Hepatic stellate cell (primary cell): ENCODE measurements at regions not wholly inside any gene's neighbourhood (a gene's known extent, or its start where the extent isn't known, plus 50 kb on each side); places are given as distances from the start of the nearest gene placed in this dataset.
"Not testable (repeated sequence)": the region's sequence is repeated elsewhere in the genome, so short reads cannot be mapped to it uniquely, and the experiment has no call there.

Source experiments
- DNase-seq: peaks from one replicate; pipeline ENCODE4 v3.0.0; 2011; ENCODE audit warnings: low spot score

- DNase-seq: no peak
These were observed 450.2 kb downstream of the CCER1 start for GRCh38 chr12:90504806-90505205.

GRCh38 chr12:90502070-90502469 lies 452.9 kb downstream of the CCER1 start:
- DNase-seq: no peak

GRCh38 chr12:90501412-90501811 lies 453.6 kb downstream of the CCER1 start:
- DNase-seq: no peak

- DNase-seq: no peak
These were observed 455.2 kb downstream of the CCER1 start for GRCh38 chr12:90499795-90500194.

- no peak for DNase-seq
These were observed 456.9 kb downstream of the CCER1 start for GRCh38 chr12:90497923-90498545.

GRCh38 chr12:90490355-90490754 lies 464.6 kb downstream of the CCER1 start:
- no peak for DNase-seq

GRCh38 chr12:90489141-90489540 lies 465.8 kb downstream of the CCER1 start:
- no peak for DNase-seq

- DNase-seq: no peak
These were observed 469.4 kb downstream of the CCER1 start for GRCh38 chr12:90485560-90485959.

- DNase-seq: no peak
These were observed 470.9 kb downstream of the CCER1 start for GRCh38 chr12:90484094-90484493.

- DNase-seq: no peak
These were observed 473.2 kb downstream of the CCER1 start for GRCh38 chr12:90481748-90482147.

GRCh38 chr12:90479237-90479636 lies 475.7 kb downstream of the CCER1 start:
- DNase-seq: no peak

- DNase-seq: no peak
These were observed 481.1 kb downstream of the CCER1 start for GRCh38 chr12:90473831-90474230.

GRCh38 chr12:90460681-90461080 lies 494.3 kb downstream of the CCER1 start:
- DNase-seq: no peak

- no peak for DNase-seq
These were observed 498.7 kb downstream of the CCER1 start for GRCh38 chr12:90456248-90456647.

- DNase-seq: no peak
These were observed 499.2 kb downstream of the CCER1 start for GRCh38 chr12:90455756-90456155.

- no peak for DNase-seq
These were observed 505.4 kb downstream of the CCER1 start for GRCh38 chr12:90449611-90450010.

- not testable (repeated sequence) for DNase-seq
These were observed 511.5 kb downstream of the CCER1 start for GRCh38 chr12:90443466-90443865.

GRCh38 chr12:90441431-90441830 lies 513.5 kb downstream of the CCER1 start:
- DNase-seq: no peak

- DNase-seq: no peak
These were observed 526.1 kb downstream of the CCER1 start for GRCh38 chr12:90428881-90429280.

- DNase-seq: no peak
These were observed 526.5 kb downstream of the CCER1 start for GRCh38 chr12:90428465-90428864.

- no peak for DNase-seq
These were observed 531.0 kb downstream of the CCER1 start for GRCh38 chr12:90423965-90424364.

GRCh38 chr12:90410962-90411361 lies 544.0 kb downstream of the CCER1 start:
- no peak for DNase-seq

- DNase-seq: no peak
These were observed 547.1 kb downstream of the CCER1 start for GRCh38 chr12:90407841-90408240.

GRCh38 chr12:90404071-90404470 lies 550.9 kb downstream of the CCER1 start:
- DNase-seq: no peak

- no peak for DNase-seq
These were observed 553.8 kb downstream of the CCER1 start for GRCh38 chr12:90401185-90401584.
